WERI-Rb-1 (cell line): ENCODE measurements at regions not wholly inside any gene's neighbourhood (a gene's known extent, or its start where the extent isn't known, plus 50 kb on each side); places are given as distances from the start of the nearest gene placed in this dataset.

Experiments used
- DNase-seq: peaks from one replicate; pipeline ENCODE4 v3.0.0-alpha.2; 2020
- H3K27ac ChIP-seq: fragments of 250-450 bp; sonication (Bioruptor Pico); 2 replicates; pipeline ENCODE4 v1.5.1; 2020; ENCODE audit warnings: mild to moderate bottlenecking, moderate library complexity
- H3K27me3 ChIP-seq: fragments of 250-450 bp; sonication (Bioruptor Pico); 2 replicates; pipeline ENCODE4 v1.5.1; 2021; ENCODE audit warnings: mild to moderate bottlenecking, low read depth, moderate library complexity; ENCODE audit not compliant: insufficient read depth, severe bottlenecking
- H3K36me3 ChIP-seq: fragments of 250-450 bp; sonication (Bioruptor Pico); 2 replicates; pipeline ENCODE4 v1.5.1; 2020; ENCODE audit warnings: mild to moderate bottlenecking, moderate library complexity
- H3K4me3 ChIP-seq: 2 replicates; pipeline ENCODE4 v1.5.1; 2011; ENCODE audit warnings: low read depth, mild to moderate bottlenecking, control low read depth, low read length
- H3K9me3 ChIP-seq: fragments of 250-450 bp; sonication (Bioruptor Pico); 2 replicates; pipeline ENCODE4 v1.5.1; 2021; ENCODE audit warnings: mild to moderate bottlenecking, moderate library complexity; ENCODE audit not compliant: severe bottlenecking
- CTCF ChIP-seq: IDR thresholded peaks from 2 replicates; pipeline ENCODE4 v1.5.1; 2011; ENCODE audit warnings: low read depth, mild to moderate bottlenecking, control low read depth, inconsistent platforms, low read length

GRCh38 chr15:92817339-92817886, 82.7 kb upstream of the CHD2 start:
- Histone ChIP-seq H3K4me3 (no peak overlapping the region), H3K36me3 (no peaks in the 10 kb centered on the region), H3K27ac (peak overlapping the region; percentile 81), H3K9me3 (no peaks in the 10 kb centered on the region), H3K27me3 (no peaks in the 10 kb centered on the region)
- TF ChIP-seq CTCF, result no peak
- DNase-seq, result no peak

GRCh38 chr15:92818651-92819277, 81.4 kb upstream of the CHD2 start:
- Histone ChIP-seq H3K4me3 (peak overlapping the region; percentile 67), H3K27ac (peak overlapping the region; percentile 81), H3K36me3 (no peaks in the 10 kb centered on the region), H3K27me3 (no peaks in the 10 kb centered on the region), H3K9me3 (no peaks in the 10 kb centered on the region)
- no peak for TF ChIP-seq CTCF
- peak; percentile 46 for DNase-seq

GRCh38 chr15:92819278-92820235, 80.6 kb upstream of the CHD2 start:
- no peak for DNase-seq

GRCh38 chr15:92820236-92821021, 79.7 kb upstream of the CHD2 start:
- no peaks in the 10 kb centered on the region for H3K36me3 ChIP-seq
- no peaks in the 10 kb centered on the region for H3K9me3 ChIP-seq
- H3K27me3 ChIP-seq, result no peaks in the 10 kb centered on the region
- DNase-seq, result peak; percentile 91
- TF ChIP-seq CTCF, result no peak
- peak overlapping the region; percentile 81 for H3K27ac ChIP-seq
- peak overlapping the region; percentile 67 for H3K4me3 ChIP-seq

More at GRCh38 chr15:92819278-92820235, 80.6 kb upstream of the CHD2 start:
- H3K9me3 ChIP-seq, result no peaks in the 10 kb centered on the region
- peak overlapping the region; percentile 67 for H3K4me3 ChIP-seq
- H3K27ac ChIP-seq, result peak overlapping the region; percentile 81
- no peak for TF ChIP-seq CTCF
- no peaks in the 10 kb centered on the region for H3K27me3 ChIP-seq
- H3K36me3 ChIP-seq, result no peaks in the 10 kb centered on the region

- H3K36me3 ChIP-seq, result no peaks in the 10 kb centered on the region
- no peak overlapping the region for H3K4me3 ChIP-seq
- DNase-seq, result no peak
- H3K9me3 ChIP-seq, result no peaks in the 10 kb centered on the region
- H3K27me3 ChIP-seq, result no peaks in the 10 kb centered on the region
- peak overlapping the region; percentile 13 for H3K27ac ChIP-seq
- no peak for TF ChIP-seq CTCF
Observed at GRCh38 chr15:92821491-92822116, 78.5 kb upstream of the CHD2 start.
